Epithelial cell of prostate (primary cell): ENCODE measurements at regions not wholly inside any gene's neighbourhood (a gene's known extent, or its start where the extent isn't known, plus 50 kb on each side); places are given as distances from the start of the nearest gene placed in this dataset.

Experiments
- DNase-seq: peaks from one replicate; pipeline ENCODE4 v3.0.0-alpha.2; 2011; ENCODE audit warnings: low read depth, low spot score
- H3K27ac ChIP-seq: fragments of 450-650 bp; 2 replicates; pipeline ENCODE4 v1.5.1; 2017; ENCODE audit warnings: mild to moderate bottlenecking

GRCh38 chr14:94897082-94897481 is 127.2 kb upstream of the GSC start:
- no peak overlapping the region for H3K27ac ChIP-seq
- DNase-seq = no peak

DNA sequence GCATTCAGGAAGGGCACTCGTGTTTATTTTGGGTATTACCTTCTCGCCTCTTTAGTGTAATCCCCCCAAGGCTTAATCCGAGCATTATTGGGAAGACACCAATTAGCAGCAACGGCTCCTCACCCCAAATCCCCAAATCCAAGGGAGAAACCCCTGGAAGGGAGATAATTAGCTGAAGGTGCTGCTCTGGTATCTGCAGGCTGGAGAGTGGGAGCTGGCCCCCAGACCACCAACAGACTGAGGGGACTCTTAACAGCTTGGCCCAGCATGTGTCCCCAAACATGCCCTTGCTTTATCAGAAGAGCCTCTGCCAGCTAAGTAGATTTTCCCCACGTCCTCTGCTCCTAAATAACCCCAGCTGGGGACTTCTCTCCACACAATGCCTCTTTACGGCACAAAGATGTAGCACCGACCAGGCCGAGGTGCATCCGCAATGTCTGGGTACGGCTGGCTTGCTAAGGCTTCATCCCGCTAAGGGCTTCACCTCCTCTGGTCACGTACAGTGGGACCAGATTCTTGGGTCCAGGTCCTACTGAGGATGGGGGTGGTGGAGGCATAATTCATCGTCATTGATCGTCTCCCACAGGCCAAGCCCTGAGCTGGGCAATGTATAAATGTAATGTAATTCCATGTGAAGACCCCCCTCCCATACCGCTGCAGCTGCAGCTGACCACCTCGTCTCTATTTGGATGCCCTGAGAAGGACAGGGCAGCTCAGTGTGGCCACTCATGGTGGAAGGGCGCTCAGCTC is 123.7 kb upstream of the GSC start:
- no peak overlapping the region for H3K27ac ChIP-seq
- DNase-seq = no peak

DNA sequence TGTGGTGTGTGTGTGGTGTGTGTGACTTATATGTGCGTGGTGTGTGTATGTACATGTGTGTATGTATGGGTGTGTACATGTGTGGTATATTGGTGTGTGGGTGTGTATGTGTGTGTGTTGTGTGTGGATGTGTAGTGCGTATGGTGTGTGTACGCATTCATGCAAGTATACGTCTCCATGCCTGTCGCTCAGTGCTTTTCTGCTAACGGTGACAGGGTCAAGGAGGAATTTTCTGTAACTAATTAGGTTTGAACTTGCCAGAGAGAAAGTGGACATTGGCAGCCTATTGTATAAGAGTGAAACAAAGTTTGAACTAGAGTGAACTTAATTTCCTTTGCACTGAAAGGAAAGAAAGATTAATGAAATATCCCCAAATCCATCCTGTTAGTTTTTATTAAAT is 120.9 kb upstream of the GSC start:
- no peak overlapping the region for H3K27ac ChIP-seq
- no peak for DNase-seq

GRCh38 chr14:94889520-94890312 is 119.8 kb upstream of the GSC start:
- no peak overlapping the region for H3K27ac ChIP-seq
- DNase-seq = no peak

DNA sequence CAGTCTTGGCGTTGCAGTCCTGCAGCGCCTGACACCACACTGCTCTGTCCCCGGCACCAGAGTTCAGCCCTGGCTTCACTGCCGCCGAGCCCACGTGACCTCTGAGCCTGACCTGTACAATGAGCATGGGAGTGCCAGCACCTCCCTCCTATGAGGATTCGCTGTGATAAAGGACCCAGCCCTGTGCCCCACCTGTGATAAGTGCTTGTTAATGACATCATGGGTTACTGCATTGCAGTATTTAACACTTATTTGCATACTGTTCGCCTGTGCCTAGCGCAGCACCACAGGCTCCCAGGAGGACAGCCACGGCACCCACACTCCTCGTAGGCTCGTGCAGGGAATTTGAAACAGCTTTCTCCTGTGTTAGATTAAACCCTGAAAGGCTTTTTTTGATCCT is 118.2 kb upstream of the GSC start:
- no peak for DNase-seq
- H3K27ac ChIP-seq = no peak overlapping the region

GRCh38 chr14:94887591-94887990 is 117.7 kb upstream of the GSC start:
- no peak for DNase-seq
- no peak overlapping the region for H3K27ac ChIP-seq

GRCh38 chr14:94886931-94887330 is 117.0 kb upstream of the GSC start:
- H3K27ac ChIP-seq = no peak overlapping the region
- no peak for DNase-seq

- no peak for DNase-seq
- no peak overlapping the region for H3K27ac ChIP-seq
These were observed 115.7 kb upstream of the GSC start for GRCh38 chr14:94885481-94886155.

GRCh38 chr14:94884616-94885230 is 114.8 kb upstream of the GSC start:
- no peak for DNase-seq
- no peak overlapping the region for H3K27ac ChIP-seq

DNA sequence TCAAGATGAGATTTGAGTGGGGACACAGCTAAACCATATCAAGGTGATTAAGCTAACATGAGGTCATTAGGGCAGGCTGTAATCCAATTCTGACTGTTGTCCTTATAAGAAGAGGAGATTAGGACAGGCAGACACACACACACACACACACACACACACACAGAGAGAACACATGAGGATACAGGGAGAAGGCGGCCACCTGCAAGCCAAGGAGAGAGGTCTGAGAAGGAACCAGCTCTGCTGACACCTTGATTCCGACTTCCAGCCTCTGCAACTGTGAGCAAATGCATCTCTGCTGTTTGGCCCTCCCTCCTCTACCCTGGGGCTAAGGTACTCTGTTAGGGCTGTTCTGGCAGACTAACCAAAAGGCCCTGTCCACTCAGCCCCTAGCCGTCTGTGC is 112.5 kb upstream of the GSC start:
- no peak for DNase-seq
- H3K27ac ChIP-seq = no peak overlapping the region

DNA sequence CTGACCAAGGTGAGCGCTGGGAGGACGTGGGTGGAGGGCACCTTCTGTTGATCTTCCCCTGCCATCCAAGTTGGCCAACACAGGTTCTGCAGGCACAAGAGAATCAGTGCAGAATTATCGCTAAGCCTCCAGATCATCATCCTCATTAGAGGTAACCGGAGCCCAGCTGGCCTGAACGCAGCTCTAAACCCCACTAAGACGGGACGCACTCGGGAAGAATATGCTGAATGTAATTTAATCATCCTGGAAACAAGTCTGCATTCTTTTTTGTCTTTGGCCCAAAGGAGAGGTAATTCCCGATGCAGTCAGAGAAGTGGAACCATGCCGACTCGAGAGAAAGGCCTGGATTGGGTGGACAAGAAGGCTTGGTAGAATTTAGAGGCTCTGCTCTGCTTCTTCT is 111.0 kb upstream of the GSC start:
- no peak overlapping the region for H3K27ac ChIP-seq
- no peak for DNase-seq

- DNase-seq = no peak
These were observed 110.2 kb upstream of the GSC start for GRCh38 chr14:94880106-94880505.

DNA sequence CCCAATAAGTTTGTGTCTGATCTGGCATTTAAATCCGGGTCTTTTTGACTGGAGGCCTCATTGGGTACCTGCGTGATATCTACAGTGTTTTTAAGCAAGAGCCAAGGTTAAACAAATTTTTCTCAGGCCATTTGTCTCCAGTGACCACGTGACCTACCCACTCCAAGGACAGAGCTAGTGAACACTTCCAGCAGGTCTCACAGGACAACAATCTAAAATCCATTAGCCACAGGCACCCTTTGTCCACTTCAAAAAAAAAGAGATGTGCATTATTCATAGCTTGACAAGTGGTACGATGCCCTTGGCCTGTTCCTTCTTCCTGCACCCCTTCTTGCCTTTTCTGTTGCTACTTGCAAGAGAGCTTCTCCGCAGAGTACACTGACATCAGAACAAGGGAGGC is 109.6 kb upstream of the GSC start:
- DNase-seq = no peak

More at GRCh38 chr14:94880106-94880505, 110.2 kb upstream of the GSC start:
- H3K27ac ChIP-seq = no peak overlapping the region

GRCh38 chr14:94876306-94876705 is 106.4 kb upstream of the GSC start:
- no peak for DNase-seq

More for the DNA sequence above, 109.6 kb upstream of the GSC start:
- H3K27ac ChIP-seq = no peak overlapping the region

GRCh38 chr14:94875256-94875655 is 105.3 kb upstream of the GSC start:
- no peak overlapping the region for H3K27ac ChIP-seq
- no peak for DNase-seq

More at GRCh38 chr14:94876306-94876705, 106.4 kb upstream of the GSC start:
- no peak overlapping the region for H3K27ac ChIP-seq

DNA sequence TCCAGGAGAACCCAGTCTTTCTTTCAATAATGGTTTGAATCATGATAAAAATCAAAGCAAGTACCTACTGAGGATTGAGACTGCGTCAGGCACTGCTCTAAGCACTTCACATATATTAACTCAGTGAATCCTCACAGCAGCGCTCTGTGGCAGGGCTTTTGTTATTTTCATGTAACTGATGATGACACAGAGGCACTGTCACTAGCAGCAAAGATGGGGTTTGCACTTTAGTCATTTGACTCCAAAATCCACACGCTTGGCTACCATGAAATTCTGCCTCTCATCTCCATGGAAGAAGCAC is 98.8 kb upstream of the GSC start:
- DNase-seq = no peak
- H3K27ac ChIP-seq = no peak overlapping the region

DNA sequence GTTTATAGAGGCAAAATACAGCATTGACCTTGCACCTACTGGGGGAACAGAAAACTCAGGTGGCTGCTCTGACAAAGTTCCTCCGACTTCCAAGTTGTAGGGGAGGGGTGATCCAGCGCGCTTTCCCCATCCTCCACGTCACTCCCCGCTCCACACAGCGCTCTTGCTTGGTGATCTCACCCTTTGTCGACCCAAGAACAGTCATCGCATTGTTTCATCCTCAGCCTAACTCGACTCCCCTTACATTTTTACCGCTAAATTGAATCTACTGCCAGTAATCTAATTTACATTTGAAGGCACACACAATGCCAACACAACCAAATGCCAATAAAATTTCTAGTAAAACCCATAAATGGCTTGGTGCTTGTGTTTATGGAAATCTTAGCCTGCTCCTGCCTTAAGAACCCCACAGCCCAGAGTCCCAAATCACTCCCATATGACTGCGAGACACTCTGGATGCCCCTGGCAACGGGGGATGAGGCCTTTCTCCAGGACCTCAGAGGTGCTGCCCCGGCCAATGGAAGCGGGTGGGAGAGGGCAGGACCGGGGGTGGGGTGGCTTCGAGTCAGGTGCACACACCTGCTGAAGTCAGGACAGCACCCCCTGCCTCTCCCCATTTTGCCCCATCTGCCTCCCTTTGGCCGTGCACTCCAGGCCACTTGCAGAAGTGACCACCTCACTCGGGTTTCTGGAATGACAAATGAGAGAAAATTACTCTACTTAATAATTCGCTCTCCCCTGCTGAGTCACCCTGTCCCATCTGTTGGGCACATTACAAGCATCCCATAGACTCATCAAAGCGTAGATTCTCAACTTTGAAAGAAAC is 98.2 kb upstream of the GSC start:
- DNase-seq = peak; percentile 6
- H3K27ac ChIP-seq = no peak overlapping the region

GRCh38 chr14:94867209-94867608 is 97.3 kb upstream of the GSC start:
- no peak overlapping the region for H3K27ac ChIP-seq
- DNase-seq = no peak

DNA sequence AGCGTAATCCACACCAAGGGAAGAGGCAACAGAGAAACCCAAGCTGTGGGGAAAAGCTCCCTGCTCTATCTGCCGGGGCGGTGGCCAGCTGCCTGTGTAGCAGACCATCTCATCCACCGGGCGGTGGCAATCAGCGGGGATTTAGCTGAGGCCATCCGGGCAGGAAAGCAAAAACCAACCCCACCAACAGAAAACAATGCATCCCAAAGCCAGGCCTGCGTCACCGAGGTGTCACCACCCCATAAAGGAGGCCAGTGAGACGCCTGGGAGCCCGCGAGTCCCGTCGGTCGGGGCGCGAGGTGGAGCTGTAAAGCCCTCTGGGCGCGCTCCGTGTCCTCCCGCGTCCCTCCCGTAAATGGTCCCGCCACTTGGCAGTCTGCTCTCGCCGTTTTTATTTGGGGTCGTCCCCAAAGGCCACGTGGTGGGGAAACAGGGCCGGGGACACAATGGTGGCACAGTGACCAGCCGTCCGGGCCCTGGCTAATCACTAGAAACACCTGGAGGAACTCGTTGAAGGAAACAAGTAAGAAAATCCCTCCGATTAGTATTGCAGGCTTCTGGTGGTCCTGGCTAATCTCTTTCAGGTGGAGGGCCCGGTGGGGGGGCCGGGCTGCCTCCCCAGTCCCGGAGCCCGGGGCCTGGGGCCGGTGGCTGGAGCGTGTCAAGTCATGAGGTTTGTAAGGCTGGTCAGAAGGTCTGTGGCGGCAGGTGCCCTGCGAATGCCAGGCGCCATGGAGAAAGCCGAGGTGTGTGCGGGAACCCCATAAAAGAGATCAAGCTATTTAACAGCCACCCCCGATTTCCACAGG is 94.7 kb upstream of the GSC start:
- no peak for DNase-seq
- H3K27ac ChIP-seq = no peak overlapping the region
